Mammary epithelial cell (primary cell): ENCODE measurements at regions not wholly inside any gene's neighbourhood (a gene's known extent, or its start where the extent isn't known, plus 50 kb on each side); places are given as distances from the start of the nearest gene placed in this dataset.

Source experiments
- EZH2 ChIP-seq: IDR thresholded peaks from 2 replicates; pipeline ENCODE4 v1.6.1; 2012; ENCODE audit warnings: low read length, inconsistent platforms, borderline replicate concordance
- TF ChIP-seq, protein P1 (sequence below), 2 donors: IDR thresholded peaks in 1 of 2; conservative IDR thresholded peaks in 1 of 2; 2 replicates each; pipeline ENCODE4 v1.5.1; 2011 to 2012; ENCODE audit warnings: inconsistent platforms in 2 of 2, low read length in 2 of 2, mild to moderate bottlenecking in 2 of 2, control low read depth in 1 of 2, low read depth in 1 of 2; ENCODE audit not compliant: insufficient read depth in 1 of 2; ENCODE audit errors: extremely low read depth in 1 of 2

DNA sequence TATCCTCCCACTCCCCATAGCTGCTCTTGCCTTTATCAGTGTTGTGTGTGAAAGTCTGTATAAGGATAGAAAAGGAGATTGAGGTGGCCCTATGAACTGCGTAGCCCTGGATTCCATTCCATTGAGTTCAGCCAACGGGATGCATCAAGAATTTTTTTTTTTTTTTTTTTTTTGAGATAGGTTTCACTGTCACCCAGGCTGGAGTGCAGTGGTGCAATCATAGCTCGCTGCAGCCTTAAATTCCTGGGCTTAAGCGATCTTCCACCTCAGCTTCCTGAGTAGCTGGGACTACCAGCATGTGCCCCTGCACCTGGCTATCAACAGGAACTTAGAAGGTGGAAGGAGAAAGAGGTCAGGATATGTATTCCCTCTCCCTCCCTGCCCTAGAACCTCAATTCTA, 187.2 kb upstream of the SPRY1 start:
- no peak for TF ChIP-seq EZH2
- TF ChIP-seq, protein P1, sequence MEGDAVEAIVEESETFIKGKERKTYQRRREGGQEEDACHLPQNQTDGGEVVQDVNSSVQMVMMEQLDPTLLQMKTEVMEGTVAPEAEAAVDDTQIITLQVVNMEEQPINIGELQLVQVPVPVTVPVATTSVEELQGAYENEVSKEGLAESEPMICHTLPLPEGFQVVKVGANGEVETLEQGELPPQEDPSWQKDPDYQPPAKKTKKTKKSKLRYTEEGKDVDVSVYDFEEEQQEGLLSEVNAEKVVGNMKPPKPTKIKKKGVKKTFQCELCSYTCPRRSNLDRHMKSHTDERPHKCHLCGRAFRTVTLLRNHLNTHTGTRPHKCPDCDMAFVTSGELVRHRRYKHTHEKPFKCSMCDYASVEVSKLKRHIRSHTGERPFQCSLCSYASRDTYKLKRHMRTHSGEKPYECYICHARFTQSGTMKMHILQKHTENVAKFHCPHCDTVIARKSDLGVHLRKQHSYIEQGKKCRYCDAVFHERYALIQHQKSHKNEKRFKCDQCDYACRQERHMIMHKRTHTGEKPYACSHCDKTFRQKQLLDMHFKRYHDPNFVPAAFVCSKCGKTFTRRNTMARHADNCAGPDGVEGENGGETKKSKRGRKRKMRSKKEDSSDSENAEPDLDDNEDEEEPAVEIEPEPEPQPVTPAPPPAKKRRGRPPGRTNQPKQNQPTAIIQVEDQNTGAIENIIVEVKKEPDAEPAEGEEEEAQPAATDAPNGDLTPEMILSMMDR (conservative IDR thresholded peaks at IDR 0.05 in 1 of 2, IDR thresholded peaks at IDR 0.05 in 1 of 2; ENCODE audit: extremely low read depth in 1 of 2, insufficient read depth in 1 of 2, low read depth in 1 of 2, low read length in 2 of 2), result no peak
